KBM-7 (cell line): ENCODE measurements at regions not wholly inside any gene's neighbourhood (a gene's known extent, or its start where the extent isn't known, plus 50 kb on each side); places are given as distances from the start of the nearest gene placed in this dataset.

Experiments used
- DNase-seq: peaks from one replicate; pipeline ENCODE4 v3.0.0-alpha.2; 2015
- in situ Hi-C: fragments of 300-500 bp; cut with MboI; formaldehyde crosslinking; loops from 2 replicates; pipeline ENCODE4 v1.14.3; 2020; ENCODE audit warnings: low sequenced_read_pairs, low pct_unique_long_range_greater_than_20kb, mixed read lengths

DNA sequence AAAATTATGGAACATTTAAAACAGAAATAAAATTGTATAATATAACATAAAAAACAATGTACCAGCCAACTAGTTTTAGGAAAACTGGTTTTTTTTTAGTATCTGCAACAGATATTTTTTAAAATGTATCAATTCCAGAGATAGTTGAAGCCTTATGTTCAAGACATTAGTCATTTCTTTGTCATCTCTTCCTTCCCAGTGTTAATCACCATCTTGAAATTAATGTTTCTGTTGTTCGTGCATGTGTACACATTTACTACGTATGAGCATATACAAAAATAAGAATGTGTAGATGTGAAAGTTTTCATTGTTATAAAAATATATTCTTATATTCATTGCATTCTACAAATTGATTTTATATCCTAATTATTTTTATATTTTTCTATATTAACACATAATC, 1062.1 kb downstream of the SLC6A15 start:
- no peak for DNase-seq
- in situ Hi-C loops, result no loop called here

DNA sequence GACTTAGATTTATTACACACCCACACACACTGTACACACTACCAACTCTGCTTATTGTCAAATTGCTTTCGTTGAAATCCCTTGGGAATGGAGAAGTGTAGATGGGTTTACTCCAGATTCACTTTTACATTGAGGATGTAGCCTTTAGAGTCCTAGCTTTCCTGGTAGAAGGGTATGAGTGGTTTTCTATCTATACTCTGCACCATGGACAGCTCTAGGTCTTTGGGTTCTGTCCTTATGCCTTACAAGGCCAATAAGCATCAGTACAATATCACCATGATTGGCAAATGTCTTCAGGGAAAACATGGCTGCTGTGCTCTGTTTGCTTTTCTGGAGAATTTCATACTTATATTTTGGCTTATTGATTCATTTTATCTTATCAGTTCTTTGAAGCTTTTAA, 1063.9 kb downstream of the SLC6A15 start:
- in situ Hi-C loops, result no loop called here
- DNase-seq, result no peak

DNA sequence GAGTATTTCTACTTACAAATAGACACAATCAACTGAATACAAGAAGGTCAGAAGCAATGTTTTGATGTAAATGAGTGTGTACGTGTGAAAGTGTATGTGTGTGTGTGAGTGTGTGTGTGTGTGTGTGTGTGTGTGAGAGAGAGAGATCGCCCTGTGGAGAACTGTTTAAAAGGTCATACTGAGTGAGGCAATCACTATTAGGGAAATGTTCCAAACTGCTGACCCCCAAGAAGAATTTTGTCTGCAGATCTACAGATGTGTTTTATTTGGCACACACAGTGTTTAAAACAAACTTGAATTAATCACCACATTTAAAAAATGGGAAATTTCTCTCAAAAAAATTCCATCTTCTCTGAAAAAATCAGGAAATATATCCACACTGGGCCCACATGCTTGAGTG, 1069.1 kb downstream of the SLC6A15 start:
- in situ Hi-C loops, result no loop called here
- no peak for DNase-seq

DNA sequence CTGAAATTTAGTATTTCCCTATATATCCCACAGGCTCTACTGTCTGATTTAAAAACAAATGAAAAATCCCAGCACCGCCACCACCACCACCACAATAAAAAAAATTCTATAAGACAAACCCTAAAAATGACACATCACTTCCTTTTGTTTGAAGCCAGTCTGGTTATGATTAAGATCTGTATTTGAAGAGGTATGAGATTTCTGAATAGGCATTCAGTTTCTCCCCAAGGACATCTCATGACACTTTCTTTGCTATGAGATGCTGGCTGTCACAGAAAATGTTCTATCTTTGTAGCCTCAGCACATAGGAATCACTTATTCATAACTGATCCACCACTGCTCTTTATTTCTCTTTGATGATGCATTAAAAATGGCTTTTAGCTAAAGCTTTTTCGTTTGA, 1071.0 kb downstream of the SLC6A15 start:
- no peak for DNase-seq
- in situ Hi-C loops, result no loop called here

DNA sequence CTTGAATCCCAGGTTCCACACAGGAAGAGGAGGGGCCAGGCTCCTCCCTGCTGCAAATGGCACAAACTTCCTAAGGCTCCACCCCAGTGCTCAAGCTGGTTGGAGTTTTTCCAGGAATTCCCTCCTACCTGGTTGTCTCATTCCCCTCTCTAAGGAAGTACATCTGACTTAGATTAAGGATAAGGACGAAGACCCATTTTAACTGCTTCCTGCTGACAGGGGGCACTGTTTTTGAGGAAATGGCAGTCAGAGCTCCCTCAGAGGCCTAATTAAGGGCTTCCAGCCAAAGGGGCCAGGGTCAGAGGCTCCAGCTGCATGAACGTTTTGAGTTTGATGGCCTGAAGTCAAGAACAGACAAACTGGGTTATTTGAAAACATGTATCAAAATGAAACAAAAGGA, 1084.7 kb downstream of the SLC6A15 start:
- peak; percentile 10 for DNase-seq
- in situ Hi-C loops, result no loop called here

DNA sequence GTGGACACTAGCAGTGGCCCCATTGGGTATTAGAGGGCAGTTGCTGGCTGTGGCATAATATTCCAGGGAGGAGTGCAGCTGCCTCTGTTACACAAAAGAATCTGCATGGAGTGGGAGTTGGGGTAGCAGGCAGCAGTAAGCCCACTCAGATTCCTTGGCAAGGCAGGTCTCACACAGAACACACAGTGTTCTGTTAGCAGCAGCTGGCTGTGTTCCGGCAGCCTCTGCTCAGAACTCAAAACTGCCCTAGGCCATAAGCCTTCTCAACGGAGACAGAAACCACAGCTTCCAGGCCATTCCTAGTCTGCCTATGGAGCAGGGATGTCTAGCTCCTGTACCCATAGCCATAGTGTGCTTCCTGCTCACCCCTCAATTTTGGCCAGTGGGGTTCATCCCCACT, 1085.4 kb downstream of the SLC6A15 start:
- in situ Hi-C loops, result no loop called here
- no peak for DNase-seq

DNA sequence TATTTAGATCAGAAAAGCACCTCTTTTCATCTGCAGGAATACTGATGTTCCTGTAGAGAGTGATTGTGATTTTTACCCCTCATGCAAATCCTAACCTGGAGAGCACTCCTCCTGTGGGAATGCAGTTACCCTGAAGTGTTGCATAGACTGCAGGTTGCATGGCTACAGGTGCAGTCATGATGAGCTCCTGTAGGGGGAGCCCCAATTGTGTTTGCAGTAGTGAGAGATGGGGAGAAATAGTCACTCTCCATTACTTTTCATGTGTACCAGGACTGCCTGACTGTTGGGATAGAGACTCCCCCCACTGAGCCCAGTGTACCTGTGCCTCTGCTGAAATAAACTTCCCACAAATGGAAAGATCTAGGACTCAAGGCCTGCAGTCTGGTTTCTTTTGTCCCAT, 1086.5 kb downstream of the SLC6A15 start:
- DNase-seq, result peak; percentile 38
- in situ Hi-C loops, result no loop called here

DNA sequence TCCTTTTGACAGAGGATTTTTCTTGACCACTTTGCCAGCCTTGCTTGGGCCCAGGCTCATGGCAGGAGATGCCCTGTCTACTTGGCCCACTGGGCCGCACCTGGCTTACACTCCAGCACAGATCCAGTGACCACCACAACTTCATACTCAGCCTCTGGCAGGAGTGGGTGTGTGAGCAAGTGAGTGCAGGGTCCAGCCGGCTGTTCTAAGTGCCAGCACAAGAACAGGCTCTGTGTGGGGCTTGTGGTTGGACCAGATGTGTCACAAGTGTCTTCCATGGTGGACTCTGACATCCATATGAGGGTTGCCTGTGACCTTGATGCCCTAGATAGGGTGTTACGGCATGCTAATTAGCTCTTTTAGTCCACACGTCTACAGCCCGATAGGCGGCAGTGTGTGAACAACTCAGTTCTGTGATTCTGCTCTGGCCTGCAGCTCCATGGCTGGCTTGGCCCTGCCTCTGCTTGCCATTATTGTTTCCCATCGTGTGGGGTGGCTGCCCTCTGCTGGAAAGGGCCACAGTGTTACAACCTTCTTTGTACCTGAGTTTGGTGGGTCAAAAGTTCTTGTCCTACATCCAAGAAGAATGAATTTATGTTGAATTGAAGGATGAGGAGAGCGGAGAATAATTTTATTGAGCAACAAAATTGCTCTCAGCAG, 1089.1 kb downstream of the SLC6A15 start:
- in situ Hi-C loops, result no loop called here
- DNase-seq, result peak; percentile 83

DNA sequence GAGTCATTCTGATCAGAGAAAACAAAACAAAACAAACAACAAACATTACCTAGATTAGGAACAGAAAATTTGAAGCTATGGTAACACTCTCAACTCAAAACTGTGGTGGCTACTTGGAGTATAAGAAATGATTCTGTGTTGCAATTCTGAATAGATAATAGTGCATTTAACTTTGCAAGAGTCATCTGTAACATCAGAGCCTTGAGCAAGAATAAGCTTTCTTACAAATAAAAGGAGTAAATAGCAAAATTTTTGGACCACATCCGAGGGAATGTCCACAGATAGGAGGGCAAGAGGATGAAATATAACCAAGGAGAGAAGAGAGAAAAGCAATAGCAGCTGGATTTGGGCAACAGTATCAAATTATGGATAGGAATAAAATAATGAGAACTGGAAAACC, 1090.6 kb downstream of the SLC6A15 start:
- no peak for DNase-seq
- in situ Hi-C loops, result no loop called here

DNA sequence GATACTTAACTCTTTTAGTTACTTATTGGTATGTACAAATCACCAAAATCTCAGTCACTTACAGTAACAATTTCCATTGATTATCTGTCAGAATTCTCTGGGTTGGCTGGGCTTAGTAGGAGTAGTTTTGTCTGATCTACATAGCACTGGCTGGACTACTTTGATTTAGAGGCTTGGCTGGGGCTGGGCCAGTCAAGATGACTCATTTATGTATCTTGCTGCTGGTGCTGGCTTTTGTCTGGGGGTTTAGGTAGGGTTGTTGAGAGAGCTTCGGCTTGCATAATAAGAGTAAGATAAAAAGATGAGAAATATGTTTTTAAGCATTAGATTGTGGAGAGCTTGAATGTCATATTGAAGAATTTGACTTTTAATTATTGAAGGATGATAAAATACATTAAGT, 1093.7 kb downstream of the SLC6A15 start:
- DNase-seq, result no peak
- in situ Hi-C loops, result no loop called here

DNA sequence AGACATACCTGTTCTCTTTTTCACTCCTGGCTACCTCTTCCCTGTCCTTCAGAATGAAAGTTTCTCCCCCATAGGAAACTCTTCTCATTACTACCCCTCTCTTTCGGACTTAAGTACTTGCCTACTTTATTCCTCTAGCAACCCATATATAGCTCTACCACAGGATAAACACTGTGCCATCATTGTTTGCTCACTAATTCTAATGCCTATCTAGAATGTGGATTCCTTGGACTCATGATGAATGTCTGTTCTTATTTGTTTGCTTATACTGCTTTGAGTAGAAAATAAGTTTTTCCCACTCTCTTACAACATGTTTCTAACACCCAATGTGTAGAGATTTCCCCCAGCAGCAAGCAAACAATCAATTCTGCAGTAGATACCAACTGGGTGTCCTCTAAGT, 1094.9 kb downstream of the SLC6A15 start:
- DNase-seq, result no peak
- in situ Hi-C loops, result no loop called here

DNA sequence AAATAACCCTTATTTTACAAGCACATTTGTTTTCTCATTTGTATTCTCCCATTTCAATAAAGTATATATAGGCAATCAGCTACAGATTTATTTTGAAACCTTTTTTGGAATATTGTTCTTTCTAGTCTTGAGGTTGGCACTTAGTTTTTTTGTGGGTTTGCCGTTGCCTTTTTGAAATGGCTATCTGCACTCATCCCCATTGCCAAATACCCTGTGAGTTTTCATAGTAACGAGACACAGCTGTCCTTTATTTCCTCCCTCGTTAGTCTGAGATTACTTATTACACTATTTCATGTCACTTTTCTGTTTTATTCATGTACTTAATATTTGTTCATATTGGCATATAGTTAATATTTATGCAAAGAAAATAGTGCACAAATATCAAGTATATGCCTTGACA, 1104.0 kb downstream of the SLC6A15 start:
- in situ Hi-C loops, result no loop called here
- DNase-seq, result no peak

DNA sequence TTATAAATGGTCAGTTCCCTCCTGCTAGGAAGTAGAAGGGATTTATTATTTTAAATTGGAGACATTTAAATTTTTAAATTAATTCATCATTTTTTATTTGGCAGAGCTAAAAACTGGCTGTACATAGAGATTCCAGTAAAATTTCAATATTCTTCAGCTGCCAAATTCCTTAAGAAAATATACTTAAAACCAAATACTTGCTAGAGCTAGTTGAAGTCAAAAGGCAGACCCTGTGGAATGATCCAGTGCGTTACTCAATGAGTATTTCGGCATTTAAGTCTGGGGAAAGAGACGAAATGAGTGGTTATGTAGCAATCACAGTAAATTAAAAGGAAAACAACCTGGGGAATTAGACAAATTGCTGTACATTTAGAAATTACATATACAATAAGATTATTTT, 1104.7 kb downstream of the SLC6A15 start:
- DNase-seq, result no peak
- in situ Hi-C loops, result no loop called here

DNA sequence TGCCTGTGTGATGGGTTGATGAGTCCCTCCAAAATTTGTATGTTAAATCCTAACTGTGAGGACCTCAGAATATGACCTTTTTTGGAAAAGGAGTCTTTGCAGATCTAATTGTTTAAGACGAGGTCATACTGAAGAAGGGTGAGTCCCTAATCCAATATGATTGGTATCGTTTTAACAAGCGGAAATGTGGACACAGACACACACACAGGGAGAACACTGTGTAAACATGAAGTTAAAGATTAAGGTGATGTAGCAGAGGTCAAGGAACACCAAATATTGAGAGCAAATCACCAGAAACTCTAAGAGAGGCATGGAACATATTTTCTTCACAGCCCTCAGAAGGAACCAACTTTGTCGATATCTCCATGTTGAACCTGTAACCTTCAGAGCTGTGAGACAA, 1106.7 kb downstream of the SLC6A15 start:
- DNase-seq, result no peak
- in situ Hi-C loops, result no loop called here

DNA sequence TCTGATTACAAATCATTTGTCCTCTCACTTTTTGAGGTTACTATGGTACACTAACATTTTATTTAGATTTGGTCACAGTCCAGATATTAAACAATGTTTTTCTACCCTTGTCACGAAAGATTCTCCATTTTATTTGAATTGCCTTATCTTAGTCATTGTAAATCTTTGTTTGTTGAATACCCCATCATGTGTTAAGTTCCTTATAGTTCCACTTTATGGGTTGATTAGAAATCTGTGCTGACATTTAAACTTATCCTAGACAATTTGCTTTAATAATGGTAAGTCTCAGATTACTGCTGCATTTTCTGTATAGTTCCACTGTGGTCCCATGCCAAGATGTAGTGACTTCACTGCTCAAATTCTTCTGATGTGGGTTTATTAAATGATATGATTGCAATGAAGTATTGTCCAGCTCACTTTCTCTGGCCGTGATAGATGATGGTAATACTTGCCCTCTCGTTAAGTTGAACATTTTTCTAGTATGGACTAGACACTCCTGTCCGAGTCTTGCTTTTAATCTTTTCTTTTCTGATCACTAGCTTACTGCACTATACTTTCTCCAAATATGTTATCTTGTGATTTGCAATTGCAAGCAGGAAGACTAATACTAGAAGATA, 1107.3 kb downstream of the SLC6A15 start:
- DNase-seq, result no peak
- in situ Hi-C loops, result no loop called here

DNA sequence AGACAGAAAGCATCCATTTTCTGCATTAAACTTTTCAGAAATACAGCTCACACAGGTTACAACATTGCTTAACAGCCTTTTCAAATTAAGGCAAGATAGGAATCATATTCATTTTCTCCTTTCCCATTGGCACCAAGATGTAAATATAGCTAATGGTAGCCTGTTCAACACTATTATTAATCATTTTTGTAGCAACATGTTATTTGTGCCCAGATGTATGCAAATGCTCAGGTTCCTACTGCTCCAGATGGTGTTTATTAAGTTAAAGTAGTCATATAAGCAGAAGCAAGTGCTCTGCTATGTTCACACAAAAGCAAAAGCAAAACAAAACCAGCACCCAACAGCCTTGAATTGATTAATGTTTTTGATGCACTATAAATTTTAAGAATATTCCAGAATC, 1110.6 kb downstream of the SLC6A15 start:
- no peak for DNase-seq
- in situ Hi-C loops, result no loop called here

DNA sequence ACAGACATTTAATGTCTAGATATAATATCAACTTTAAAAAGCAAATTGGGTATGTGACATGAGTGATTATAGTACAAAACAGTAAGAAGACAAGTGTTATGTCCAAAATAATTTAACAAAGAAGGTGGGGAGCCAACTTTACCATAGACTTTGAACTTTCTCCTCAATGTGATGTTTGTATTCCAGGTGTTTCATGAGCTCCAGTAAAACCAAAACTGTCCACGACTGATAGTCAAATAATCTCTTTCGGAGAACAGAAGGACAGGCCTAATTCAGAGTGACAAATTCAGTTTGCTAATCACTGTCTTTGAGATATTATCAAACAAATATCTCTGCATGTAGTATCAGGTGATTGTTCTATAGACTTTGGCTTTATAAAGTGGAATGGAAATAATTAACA, 1112.6 kb downstream of the SLC6A15 start:
- in situ Hi-C loops, result no loop called here
- no peak for DNase-seq

DNA sequence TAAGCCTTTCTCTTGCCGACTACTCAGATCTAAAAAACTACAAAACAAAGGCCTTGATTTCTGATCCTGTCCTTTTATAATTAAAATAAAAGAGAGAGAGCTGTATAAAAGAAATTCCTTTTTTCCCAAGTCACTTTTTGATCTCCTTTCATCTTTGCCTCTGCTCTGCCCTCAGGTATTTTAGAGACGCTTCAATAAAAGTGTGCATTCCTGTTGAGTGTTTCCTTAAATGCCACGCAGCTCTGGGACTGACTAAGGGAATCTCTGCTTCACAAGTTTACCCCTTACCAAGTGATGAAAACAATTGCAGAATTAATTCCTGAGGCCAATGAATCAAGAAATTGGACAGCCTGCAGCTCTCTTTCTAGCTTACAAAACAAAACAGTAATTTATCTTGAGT, 1109.8 kb downstream of the TMTC2 start:
- DNase-seq, result no peak
- in situ Hi-C loops, result no loop called here

DNA sequence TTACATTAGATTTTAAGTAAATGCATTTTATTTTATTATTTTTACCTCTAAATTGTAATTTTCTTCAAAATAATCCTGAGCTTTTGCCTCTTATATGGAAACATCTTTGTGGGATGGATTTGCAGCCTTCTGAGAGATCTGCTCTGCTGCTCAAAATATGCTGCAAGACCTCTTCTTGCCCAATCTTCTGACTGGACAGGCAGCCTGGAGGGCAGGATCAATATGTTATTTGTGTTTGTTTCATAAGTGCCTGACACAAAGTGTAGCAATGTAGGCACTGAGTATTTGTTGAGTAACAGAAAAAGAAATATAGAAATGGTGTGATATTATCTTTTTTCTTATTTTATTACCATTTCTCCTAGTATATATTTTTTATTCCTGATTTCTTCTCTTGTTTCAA, 1106.9 kb downstream of the TMTC2 start:
- in situ Hi-C loops, result no loop called here
- no peak for DNase-seq

DNA sequence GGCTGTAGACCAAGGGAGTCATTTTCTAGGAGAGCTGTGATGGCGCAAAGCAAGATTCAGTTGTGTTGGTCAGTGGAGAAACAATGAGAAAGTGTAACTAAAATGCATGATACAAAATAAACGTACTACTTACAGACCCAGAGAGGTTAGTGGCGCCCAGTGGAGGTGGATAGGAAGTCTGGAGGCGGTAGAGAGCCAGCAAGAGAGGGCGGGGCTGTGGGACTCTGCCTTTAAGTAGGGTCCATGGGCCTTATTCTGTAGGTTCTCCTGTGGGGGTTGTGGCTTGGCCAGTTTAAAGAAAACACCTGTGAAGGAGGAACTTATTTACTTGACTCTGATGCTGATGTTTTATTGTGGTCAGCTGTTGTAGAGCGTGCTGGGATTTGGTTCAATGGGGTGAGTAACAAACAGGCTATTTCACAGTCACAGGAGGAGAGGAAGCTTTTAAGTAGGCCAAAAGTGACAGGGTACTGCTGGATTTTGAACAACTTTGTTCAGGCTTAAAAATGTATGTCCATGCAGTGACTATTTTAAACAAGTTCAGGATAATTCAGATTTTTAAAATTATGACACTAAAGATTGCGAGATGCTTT, 1097.7 kb downstream of the TMTC2 start:
- no peak for DNase-seq
- in situ Hi-C loops, result no loop called here

DNA sequence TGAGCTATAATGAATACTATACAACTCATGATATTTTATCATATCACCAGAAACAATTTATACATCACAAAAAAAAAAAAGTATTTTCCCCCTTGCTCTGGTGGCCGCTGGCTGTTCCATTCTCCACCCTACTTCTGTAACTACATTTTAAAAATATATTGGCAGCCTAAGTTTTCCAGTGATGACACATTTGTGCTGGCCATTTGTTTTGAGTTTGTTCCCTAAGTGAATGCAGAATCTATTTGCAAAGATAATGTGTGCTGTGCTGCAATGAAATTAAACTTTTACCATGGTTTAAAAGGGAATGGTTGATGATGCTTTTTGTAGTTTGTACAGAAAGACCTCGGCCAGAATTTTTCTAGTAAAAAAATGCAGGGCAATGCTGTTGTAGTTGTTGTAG, 1092.8 kb downstream of the TMTC2 start:
- in situ Hi-C loops, result no loop called here
- DNase-seq, result no peak
